ENCODE measurements at regions not wholly inside any gene's neighbourhood (a gene's known extent, or its start where the extent isn't known, plus 50 kb on each side); places are given as distances from the start of the nearest gene placed in this dataset.
"Not testable (repeated sequence)": the region's sequence is repeated elsewhere in the genome, so short reads cannot be mapped to it uniquely, and the experiment has no call there.

- DNase-seq: no peak
Measured at GRCh38 chr11:72525466-72525865, 91.1 kb upstream of the CLPB start.

- DNase-seq: no peak
Measured at GRCh38 chr11:72524711-72525110, 90.4 kb upstream of the CLPB start.

- no peak for DNase-seq
Measured at GRCh38 chr11:72523991-72524390, 89.7 kb upstream of the CLPB start.

GRCh38 chr11:72522186-72522585 lies 87.9 kb upstream of the CLPB start:
- DNase-seq: no peak

GRCh38 chr11:72521664-72522063 lies 87.3 kb upstream of the CLPB start:
- DNase-seq: no peak

GRCh38 chr11:72520815-72521214 lies 86.5 kb upstream of the CLPB start:
- DNase-seq: no peak

- DNase-seq: not testable (repeated sequence)
Measured at GRCh38 chr11:72519882-72520281, 85.6 kb upstream of the CLPB start.

- DNase-seq: no peak
Measured at GRCh38 chr11:72519220-72519881, 85.0 kb upstream of the CLPB start.

GRCh38 chr11:72514331-72514730 lies 80.0 kb upstream of the CLPB start:
- no peak for DNase-seq

- no peak for DNase-seq
Measured at GRCh38 chr11:72513411-72513810, 79.1 kb upstream of the CLPB start.

GRCh38 chr11:72512956-72513355 lies 78.6 kb upstream of the CLPB start:
- no peak for DNase-seq

- no peak for DNase-seq
Measured at GRCh38 chr11:72511393-72512047, 77.2 kb upstream of the CLPB start.

- no peak for DNase-seq
Measured at GRCh38 chr11:72507050-72507449, 72.7 kb upstream of the CLPB start.

- DNase-seq: peak in 2 of 3 donors; percentile 20 to 29
Measured at GRCh38 chr11:72497731-72498130, 63.4 kb upstream of the CLPB start.

- no peak for DNase-seq
Measured at GRCh38 chr11:72494109-72494429, 59.7 kb upstream of the CLPB start.

GRCh38 chr11:72493426-72494108 lies 59.2 kb upstream of the CLPB start:
- DNase-seq: no peak

GRCh38 chr11:72491001-72491400 lies 56.7 kb upstream of the CLPB start:
- DNase-seq: peak; percentile 29 to 68 (median 42)
